ENCODE measurements at regions not wholly inside any gene's neighbourhood (a gene's known extent, or its start where the extent isn't known, plus 50 kb on each side); places are given as distances from the start of the nearest gene placed in this dataset.

- BruUV-seq (replicated peaks), result no TSS peak
- no peak for TF ChIP-seq MAX (IDR thresholded peaks at IDR 0.05; ENCODE audit: insufficient read depth, insufficient read length)
- no peak for TF ChIP-seq GATA2 (IDR thresholded peaks at IDR 0.05; ENCODE audit: insufficient read depth, insufficient read length, low read depth, low read length)
- TF ChIP-seq MYC (IDR thresholded peaks at IDR 0.05; ENCODE audit: low read depth, low read length), result no peak
- TF ChIP-seq EZH2 (IDR thresholded peaks at IDR 0.05; ENCODE audit: borderline replicate concordance, low read depth, low read length, severe bottlenecking), result no peak
- TF ChIP-seq POLR2A (IDR thresholded peaks at IDR 0.05; ENCODE audit: low read depth, low read length), result no peak
- TF ChIP-seq JUN (IDR thresholded peaks at IDR 0.05; ENCODE audit: borderline replicate concordance, insufficient read depth, insufficient read length, low read depth), result no peak
- no peak for TF ChIP-seq FOS (IDR thresholded peaks at IDR 0.05; ENCODE audit: borderline replicate concordance, insufficient read depth, low read length)
- no peak for TF ChIP-seq POLR2AphosphoS5 (IDR thresholded peaks at IDR 0.05; ENCODE audit: insufficient read depth, low read depth, low read length)
- TF ChIP-seq CTCF (IDR thresholded peaks at IDR 0.05; ENCODE audit: extremely low read depth in 1 of 2, insufficient read depth in 1 of 2, low read depth in 1 of 2, low read length in 2 of 2), result no peak
Measured at GRCh38 chr6:84458271-84458670, 230.8 kb upstream of the CEP162 start.

More at GRCh38 chr6:84458271-84458670, 230.8 kb upstream of the CEP162 start:
- Histone ChIP-seq H3K9ac (replicated peaks; ENCODE audit: extremely low read depth, insufficient read depth, low read length) (no peak overlapping the region), H3K4me3 (replicated peaks in 1 of 3; ENCODE audit: insufficient read depth in 1 of 3, low read depth in 1 of 3, low read length in 3 of 3) (no peak overlapping the region), H3K4me2 (ENCODE audit: insufficient read depth, low read length) (no peak overlapping the region), H3K4me1 (ENCODE audit: control insufficient read depth, extremely low read depth, insufficient read depth, low read length) (peaks cover 8% of the 10 kb centered on the region), H3K27me3 (ENCODE audit: control insufficient read depth in 2 of 2, insufficient read depth in 2 of 2, low read length in 2 of 2) (no peaks in the 10 kb centered on the region), H3K36me3 (ENCODE audit: control insufficient read depth in 2 of 2, extremely low read depth in 1 of 2, insufficient read depth in 2 of 2, low read length in 2 of 2) (no peaks in the 10 kb centered on the region), H2AFZ (ENCODE audit: low read depth, low read length) (no peak overlapping the region), H3K27ac (ENCODE audit: insufficient read depth, low read depth, low read length) (no peak overlapping the region), H3K79me2 (ENCODE audit: control insufficient read depth, insufficient read depth, low read length) (no peaks in the 10 kb centered on the region), H4K20me1 (replicated peaks; ENCODE audit: control insufficient read depth, extremely low read depth, insufficient read depth, low read length) (no peaks in the 10 kb centered on the region), H3K9me1 (replicated peaks; ENCODE audit: control insufficient read depth, extremely low read depth, insufficient read depth, low read length) (no peaks in the 10 kb centered on the region), H3K9me3 (replicated peaks; ENCODE audit: control insufficient read depth, insufficient read depth, low read length) (no peaks in the 10 kb centered on the region)
- dilution Hi-C loops (cut with MboI; ENCODE audit: extremely low pct_ligation_motif_present, low sequenced_read_pairs), result no loop called here
- intact Hi-C loops (cut with micrococcal nuclease), result no loop called here
- ChIA-PET POLR2A (no interaction called here), CTCF (interaction anchor here (0.9 to 1.4 kb wide), 4 partner anchors 8 to 36 kb away, joined by 3 to 4 read pairs (median 3); no protein-coding TSS in a partner anchor)
- DNase-seq (ENCODE audit: low read depth, low spot score) (no peak), FAIRE-seq (no peak)
